MCF 10A (cell line): ENCODE measurements at regions not wholly inside any gene's neighbourhood (a gene's known extent, or its start where the extent isn't known, plus 50 kb on each side); places are given as distances from the start of the nearest gene placed in this dataset.

Experiments
- BruUV-seq: library from RNA; stranded (reverse); fragments of 400-500 nt; replicated peaks from 2 replicates; lab custom pipeline; 2021; lab: Mats Ljungman, UMichigan
- CTCF ChIA-PET: fragments of 300-600 bp; sonication (Branson Sonifier 250); formaldehyde crosslinking; extraction: SDS; loops from one replicate; lab custom pipeline; 2021; ENCODE audit warnings: antibody characterized with exemption, inconsistent platforms; lab: Yijun Ruan, JAX
- POLR2A ChIA-PET: fragments of 300-600, 350-650 bp; sonication (Branson Sonifier 250); formaldehyde crosslinking; extraction: SDS; loops from one replicate; lab custom pipeline; 2020; ENCODE audit warnings: antibody characterized with exemption, inconsistent platforms; lab: Yijun Ruan, JAX
- DNase-seq: peaks from one replicate; pipeline ENCODE4 v3.0.0-alpha.2; 2018; ENCODE audit not compliant: unreplicated experiment
- H3K27ac Mint-ChIP-seq: one replicate; pipeline ENCODE4 v1.8.0; 2022; ENCODE audit warnings: mild to moderate bottlenecking, low read depth, mixed read lengths; ENCODE audit not compliant: unreplicated experiment
- H3K27me3 Mint-ChIP-seq: one replicate; pipeline ENCODE4 v1.8.0; 2022; ENCODE audit warnings: mixed read lengths; ENCODE audit not compliant: insufficient read depth, unreplicated experiment
- H3K36me3 Mint-ChIP-seq: one replicate; pipeline ENCODE4 v1.8.0; 2022; ENCODE audit warnings: mild to moderate bottlenecking, moderate library complexity, mixed read lengths; ENCODE audit not compliant: insufficient read depth, unreplicated experiment
- H3K4me1 Mint-ChIP-seq: one replicate; pipeline ENCODE4 v1.8.0; 2022; ENCODE audit warnings: mixed read lengths; ENCODE audit not compliant: insufficient read depth, unreplicated experiment
- H3K4me3 Mint-ChIP-seq: one replicate; pipeline ENCODE4 v1.8.0; 2022; ENCODE audit warnings: mild to moderate bottlenecking, moderate library complexity, mixed read lengths; ENCODE audit not compliant: unreplicated experiment
- H3K9me3 Mint-ChIP-seq: one replicate; pipeline ENCODE4 v1.8.0; 2022; ENCODE audit warnings: mixed read lengths; ENCODE audit not compliant: unreplicated experiment
- CTCF ChIP-seq: fragments of 200-600 bp; IDR thresholded peaks from one replicate; pipeline ENCODE4 v1.8.0; 2022; ENCODE audit warnings: antibody characterized with exemption, mild to moderate bottlenecking; ENCODE audit not compliant: unreplicated experiment
- intact Hi-C: fragments of 100-400 bp; cut with micrococcal nuclease; formaldehyde crosslinking; loops from 2 replicates; pipeline ENCODE4 v1.14.1; 2022

- Mint-ChIP-seq H3K9me3 (peaks cover 11% of the 10 kb centered on the region), H3K4me1 (no peaks in the 10 kb centered on the region), H3K27ac (no peak overlapping the region), H3K4me3 (no peak overlapping the region), H3K27me3 (no peaks in the 10 kb centered on the region), H3K36me3 (no peaks in the 10 kb centered on the region)
- no peak for DNase-seq
- POLR2A ChIA-PET, result no interaction called here
- BruUV-seq, result no TSS peak
- intact Hi-C loops, result no loop called here
- no peak for TF ChIP-seq CTCF
- CTCF ChIA-PET, result no interaction called here
Measured at GRCh38 chrX:27236681-27237080, 226.5 kb downstream of the PPP4R3C start.

- Mint-ChIP-seq H3K9me3 (no peaks in the 10 kb centered on the region), H3K4me3 (no peak overlapping the region), H3K36me3 (no peaks in the 10 kb centered on the region), H3K27me3 (no peaks in the 10 kb centered on the region), H3K27ac (no peak overlapping the region), H3K4me1 (no peaks in the 10 kb centered on the region)
- no peak for TF ChIP-seq CTCF
- intact Hi-C loops, result no loop called here
- DNase-seq, result no peak
- BruUV-seq, result no TSS peak
- ChIA-PET CTCF (no interaction called here), POLR2A (no interaction called here)
Measured at GRCh38 chrX:27229721-27230120, 233.4 kb downstream of the PPP4R3C start.

- H3K9me3 Mint-ChIP-seq, result peaks cover 16% of the 10 kb centered on the region
- H3K36me3 Mint-ChIP-seq, result no peaks in the 10 kb centered on the region
- H3K4me3 Mint-ChIP-seq, result no peak overlapping the region
- no peaks in the 10 kb centered on the region for H3K4me1 Mint-ChIP-seq
- POLR2A ChIA-PET, result interaction anchor here (0.5 kb wide), 1 partner anchor 117 kb away, joined by 3 read pairs; no protein-coding TSS in a partner anchor
- intact Hi-C loops, result no loop called here
- H3K27me3 Mint-ChIP-seq, result no peaks in the 10 kb centered on the region
- H3K27ac Mint-ChIP-seq, result no peak overlapping the region
- CTCF ChIA-PET, result interaction anchor here (1.0 kb wide), 1 partner anchor 397 kb away, joined by 3 read pairs; no protein-coding TSS in a partner anchor
- DNase-seq, result no peak
- no peak for TF ChIP-seq CTCF
- BruUV-seq, result no TSS peak
Measured at GRCh38 chrX:27222661-27223060, 240.5 kb downstream of the PPP4R3C start.

GRCh38 chrX:27186671-27187070 is 276.5 kb downstream of the PPP4R3C start:
- H3K4me1 Mint-ChIP-seq, result no peaks in the 10 kb centered on the region
- intact Hi-C loops, result loop anchor here (1.0 to 5.0 kb wide), 5 partner anchors 254 to 1664 kb away; no protein-coding TSS in a partner anchor
- no TSS peak for BruUV-seq
- peak; percentile 57 for TF ChIP-seq CTCF
- no peak overlapping the region for H3K4me3 Mint-ChIP-seq
- H3K36me3 Mint-ChIP-seq, result no peaks in the 10 kb centered on the region
- no peaks in the 10 kb centered on the region for H3K27me3 Mint-ChIP-seq
- ChIA-PET CTCF (interaction anchor here (0.6 to 4.3 kb wide), 18 partner anchors 8 to 1468 kb away, joined by 3 to 42 read pairs (median 4); no protein-coding TSS in a partner anchor), POLR2A (no interaction called here)
- peak; percentile 55 for DNase-seq
- H3K27ac Mint-ChIP-seq, result no peak overlapping the region
- no peaks in the 10 kb centered on the region for H3K9me3 Mint-ChIP-seq
